ENCODE measurements at regions not wholly inside any gene's neighbourhood (a gene's known extent, or its start where the extent isn't known, plus 50 kb on each side); places are given as distances from the start of the nearest gene placed in this dataset.

- no peak for DNase-seq (ENCODE audit: low read depth in 4 of 4, low spot score in 1 of 4)
Observed at GRCh38 chr6:14746139-14746837, 499.6 kb upstream of the JARID2 start.

GRCh38 chr6:14747881-14748520 lies 497.9 kb upstream of the JARID2 start:
- no peak for DNase-seq (ENCODE audit: low read depth in 4 of 4, low spot score in 1 of 4)

GRCh38 chr6:14748679-14749078 lies 497.2 kb upstream of the JARID2 start:
- DNase-seq (ENCODE audit: low read depth in 4 of 4, low spot score in 1 of 4) = no peak

- DNase-seq (ENCODE audit: low read depth in 4 of 4, low spot score in 1 of 4) = no peak
Observed at GRCh38 chr6:14750059-14750661, 495.7 kb upstream of the JARID2 start.

- no peak for DNase-seq (ENCODE audit: low read depth in 4 of 4, low spot score in 1 of 4)
Observed at GRCh38 chr6:14751645-14752175, 494.2 kb upstream of the JARID2 start.

GRCh38 chr6:14754751-14755513 lies 490.9 kb upstream of the JARID2 start:
- DNase-seq (ENCODE audit: low read depth in 4 of 4, low spot score in 1 of 4) = no peak

- DNase-seq (ENCODE audit: low read depth in 4 of 4, low spot score in 1 of 4) = no peak
Observed at GRCh38 chr6:14756340-14756739, 489.5 kb upstream of the JARID2 start.

GRCh38 chr6:14757014-14757413 lies 488.9 kb upstream of the JARID2 start:
- DNase-seq (ENCODE audit: low read depth in 4 of 4, low spot score in 1 of 4) = no peak

- no peak for DNase-seq (ENCODE audit: low read depth in 4 of 4, low spot score in 1 of 4)
Observed at GRCh38 chr6:14757418-14757817, 488.5 kb upstream of the JARID2 start.

GRCh38 chr6:14758421-14759081 lies 487.3 kb upstream of the JARID2 start:
- no peak for DNase-seq (ENCODE audit: low read depth in 4 of 4, low spot score in 1 of 4)

- no peak for DNase-seq (ENCODE audit: low read depth in 4 of 4, low spot score in 1 of 4)
Observed at GRCh38 chr6:14759976-14760672, 485.7 kb upstream of the JARID2 start.

GRCh38 chr6:14762077-14762476 lies 483.8 kb upstream of the JARID2 start:
- DNase-seq (ENCODE audit: low read depth in 4 of 4, low spot score in 1 of 4) = no peak

GRCh38 chr6:14763139-14763538 lies 482.7 kb upstream of the JARID2 start:
- no peak for DNase-seq (ENCODE audit: low read depth in 4 of 4, low spot score in 1 of 4)

GRCh38 chr6:14763616-14764015 lies 482.3 kb upstream of the JARID2 start:
- DNase-seq (ENCODE audit: low read depth in 4 of 4, low spot score in 1 of 4) = no peak

- DNase-seq (ENCODE audit: low read depth in 4 of 4, low spot score in 1 of 4) = no peak
Observed at GRCh38 chr6:14765106-14765505, 480.8 kb upstream of the JARID2 start.

GRCh38 chr6:14765721-14766390 lies 480.0 kb upstream of the JARID2 start:
- no peak for DNase-seq (ENCODE audit: low read depth in 4 of 4, low spot score in 1 of 4)

GRCh38 chr6:14766391-14766994 lies 479.4 kb upstream of the JARID2 start:
- DNase-seq (ENCODE audit: low read depth in 4 of 4, low spot score in 1 of 4) = no peak

- DNase-seq (ENCODE audit: low read depth in 4 of 4, low spot score in 1 of 4) = no peak
Observed at GRCh38 chr6:14767226-14767625, 478.6 kb upstream of the JARID2 start.

GRCh38 chr6:14770040-14770439 lies 475.8 kb upstream of the JARID2 start:
- no peak for DNase-seq (ENCODE audit: low read depth in 4 of 4, low spot score in 1 of 4)
